HEK293 (cell line): ENCODE measurements at regions not wholly inside any gene's neighbourhood (a gene's known extent, or its start where the extent isn't known, plus 50 kb on each side); places are given as distances from the start of the nearest gene placed in this dataset.

Source experiments
- CTCF ChIA-PET: fragments of 350-600 bp; formaldehyde crosslinking; extraction: SDS; loops from one replicate; lab custom pipeline; 2021; ENCODE audit warnings: antibody characterized with exemption; lab: Yijun Ruan, JAX
- POLR2A ChIA-PET: fragments of 300-600 bp; formaldehyde crosslinking; extraction: SDS; loops from one replicate; lab custom pipeline; 2020; ENCODE audit warnings: antibody characterized with exemption, inconsistent platforms; lab: Yijun Ruan, JAX
- H3K27ac ChIP-seq: fragments of 200-500 bp; sonication (Bioruptor generic); 2 replicates; pipeline ENCODE4 v1.5.1; 2014; ENCODE audit warnings: low read depth, low read length, control low read depth, inconsistent platforms; ENCODE audit errors: extremely low read depth
- H3K36me3 ChIP-seq, 2 experiments: fragments of 200-500 bp in 1 of 2; sonication (Bioruptor generic) in 1 of 2; 1 replicate in 1 of 2; 2 replicates in 1 of 2; pipeline ENCODE4 v1.5.1; 2014 to 2017; ENCODE audit warnings: inconsistent platforms in 2 of 2, low read length in 2 of 2; ENCODE audit not compliant: control insufficient read depth in 2 of 2, insufficient read depth in 1 of 2
- H3K4me1 ChIP-seq: fragments of 200-500 bp; sonication (Bioruptor generic); 2 replicates; pipeline ENCODE4 v1.5.1; 2014; ENCODE audit warnings: mild to moderate bottlenecking, low read length, inconsistent platforms; ENCODE audit not compliant: control insufficient read depth, insufficient read depth
- H3K4me3 ChIP-seq: 2 replicates; pipeline ENCODE4 v1.5.1; 2011; ENCODE audit warnings: low read depth, mild to moderate bottlenecking, control low read depth, low read length, moderate library complexity
- H3K9me3 ChIP-seq: fragments of 200-500 bp; sonication (Bioruptor generic); 2 replicates; pipeline ENCODE4 v1.5.1; 2014; ENCODE audit warnings: low read depth, low read length, inconsistent platforms; ENCODE audit not compliant: control insufficient read depth, insufficient read depth
- BCL11B ChIP-seq: fragments of 450-650 bp; formaldehyde crosslinking; IDR thresholded peaks from 2 replicates; pipeline ENCODE4 v1.5.1; 2016; ENCODE audit warnings: low read depth, missing biosample characterization, missing genetic modification characterization
- FEZF1 ChIP-seq: fragments of 450-650 bp; formaldehyde crosslinking; IDR thresholded peaks from 2 replicates; pipeline ENCODE4 v1.5.1; 2016; ENCODE audit warnings: missing biosample characterization, missing genetic modification characterization
- HOXA7 ChIP-seq: sonication (generic); formaldehyde crosslinking; IDR thresholded peaks from 2 replicates; pipeline ENCODE4 v1.8.1; 2022; ENCODE audit warnings: missing genetic modification reagents, borderline replicate concordance
- KLF10 ChIP-seq: fragments of 450-650 bp; IDR thresholded peaks from 2 replicates; pipeline ENCODE4 v1.5.1; 2018; ENCODE audit warnings: missing biosample characterization, mild to moderate bottlenecking, missing genetic modification characterization
- SP2 ChIP-seq: fragments of 450-650 bp; formaldehyde crosslinking; IDR thresholded peaks from 2 replicates; pipeline ENCODE4 v1.5.1; 2016; ENCODE audit warnings: missing biosample characterization, missing genetic modification characterization
- YY2 ChIP-seq: fragments of 450-650 bp; formaldehyde crosslinking; IDR thresholded peaks from 2 replicates; pipeline ENCODE4 v1.5.1; 2016; ENCODE audit warnings: missing biosample characterization, missing genetic modification characterization
- ZIC2 ChIP-seq: fragments of 450-650 bp; formaldehyde crosslinking; IDR thresholded peaks from 2 replicates; pipeline ENCODE4 v1.5.1; 2016; ENCODE audit warnings: missing biosample characterization, missing genetic modification characterization
- ZNF140 ChIP-seq: fragments of 450-650 bp; formaldehyde crosslinking; IDR thresholded peaks from 2 replicates; pipeline ENCODE4 v1.5.1; 2016; ENCODE audit warnings: missing biosample characterization, missing genetic modification characterization
- ZNF184 ChIP-seq: fragments of 450-650 bp; IDR thresholded peaks from 2 replicates; pipeline ENCODE4 v1.5.1; 2018; ENCODE audit warnings: missing biosample characterization, mild to moderate bottlenecking, missing genetic modification characterization
- ZNF23 ChIP-seq: fragments of 450-650 bp; formaldehyde crosslinking; IDR thresholded peaks from 2 replicates; pipeline ENCODE4 v1.5.1; 2016; ENCODE audit warnings: missing biosample characterization, missing genetic modification characterization, borderline replicate concordance
- ZNF311 ChIP-seq: fragments of 450-650 bp; formaldehyde crosslinking; IDR thresholded peaks from 2 replicates; pipeline ENCODE4 v1.5.1; 2017; ENCODE audit warnings: missing biosample characterization, missing genetic modification characterization, borderline replicate concordance
- ZNF473 ChIP-seq: fragments of 450-650 bp; formaldehyde crosslinking; IDR thresholded peaks from 2 replicates; pipeline ENCODE4 v1.5.1; 2017; ENCODE audit warnings: missing biosample characterization, missing genetic modification characterization
- ZNF48 ChIP-seq: fragments of 450-650 bp; formaldehyde crosslinking; IDR thresholded peaks from 2 replicates; pipeline ENCODE4 v1.5.1; 2016; ENCODE audit warnings: missing biosample characterization, missing genetic modification characterization
- ZNF585B ChIP-seq: fragments of 450-650 bp; formaldehyde crosslinking; IDR thresholded peaks from 2 replicates; pipeline ENCODE4 v1.5.1; 2016; ENCODE audit warnings: missing biosample characterization, missing genetic modification characterization
- ZNF610 ChIP-seq: fragments of 450-650 bp; formaldehyde crosslinking; IDR thresholded peaks from 2 replicates; pipeline ENCODE4 v1.5.1; 2016; ENCODE audit warnings: missing biosample characterization, missing genetic modification characterization, borderline replicate concordance
- ZSCAN23 ChIP-seq: fragments of 450-650 bp; formaldehyde crosslinking; IDR thresholded peaks from 2 replicates; pipeline ENCODE4 v1.5.1; 2016; ENCODE audit warnings: missing biosample characterization, missing genetic modification characterization
- TF ChIP-seq, protein P1 (sequence below): fragments of 450-650 bp; formaldehyde crosslinking; IDR thresholded peaks from 2 replicates; pipeline ENCODE4 v1.5.0; 2017; ENCODE audit warnings: missing biosample characterization, missing genetic modification characterization, borderline replicate concordance
- TF ChIP-seq, protein P2 (sequence below): fragments of 450-650 bp; formaldehyde crosslinking; IDR thresholded peaks from 2 replicates; pipeline ENCODE4 v1.5.1; 2016; ENCODE audit warnings: missing biosample characterization, missing genetic modification characterization
- TF ChIP-seq, protein P3 (sequence below): fragments of 450-650 bp; formaldehyde crosslinking; IDR thresholded peaks from 2 replicates; pipeline ENCODE4 v1.5.1; 2017; ENCODE audit warnings: missing biosample characterization, missing genetic modification characterization
- TF ChIP-seq, protein P4 (sequence below): fragments of 450-650 bp; formaldehyde crosslinking; conservative IDR thresholded peaks from 2 replicates; pipeline ENCODE4 v1.5.1; 2016; ENCODE audit warnings: low read depth, missing biosample characterization, missing genetic modification characterization
- TF ChIP-seq, protein P5 (sequence below): fragments of 450-650 bp; formaldehyde crosslinking; IDR thresholded peaks from 2 replicates; pipeline ENCODE4 v1.5.1; 2016; ENCODE audit warnings: missing biosample characterization, missing genetic modification characterization, borderline replicate concordance

DNA sequence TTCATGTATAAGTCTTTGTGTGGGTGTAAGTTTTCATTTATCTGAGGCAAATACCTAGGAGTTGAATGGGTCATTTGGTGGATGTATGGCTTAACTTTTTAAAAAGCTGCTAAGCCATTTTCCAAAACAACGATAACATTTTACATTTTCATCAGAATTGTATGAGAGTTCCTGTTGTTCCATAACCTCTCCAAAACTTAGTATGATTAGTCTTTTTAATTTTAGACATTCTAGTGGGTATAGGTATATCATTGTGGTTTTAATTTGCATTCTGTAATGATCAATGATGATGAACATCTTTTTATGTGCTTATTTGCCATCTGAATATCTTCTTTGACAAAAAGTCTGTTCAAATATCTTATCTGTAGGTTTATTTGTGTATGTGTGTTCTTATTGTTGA is 74.4 kb upstream of the UGP2 start:
- TF ChIP-seq YY2 (tag by site-specific recombination) (no peak), SP2 (no peak), ZNF184 (peak; percentile 99)
- TF ChIP-seq, protein P1, sequence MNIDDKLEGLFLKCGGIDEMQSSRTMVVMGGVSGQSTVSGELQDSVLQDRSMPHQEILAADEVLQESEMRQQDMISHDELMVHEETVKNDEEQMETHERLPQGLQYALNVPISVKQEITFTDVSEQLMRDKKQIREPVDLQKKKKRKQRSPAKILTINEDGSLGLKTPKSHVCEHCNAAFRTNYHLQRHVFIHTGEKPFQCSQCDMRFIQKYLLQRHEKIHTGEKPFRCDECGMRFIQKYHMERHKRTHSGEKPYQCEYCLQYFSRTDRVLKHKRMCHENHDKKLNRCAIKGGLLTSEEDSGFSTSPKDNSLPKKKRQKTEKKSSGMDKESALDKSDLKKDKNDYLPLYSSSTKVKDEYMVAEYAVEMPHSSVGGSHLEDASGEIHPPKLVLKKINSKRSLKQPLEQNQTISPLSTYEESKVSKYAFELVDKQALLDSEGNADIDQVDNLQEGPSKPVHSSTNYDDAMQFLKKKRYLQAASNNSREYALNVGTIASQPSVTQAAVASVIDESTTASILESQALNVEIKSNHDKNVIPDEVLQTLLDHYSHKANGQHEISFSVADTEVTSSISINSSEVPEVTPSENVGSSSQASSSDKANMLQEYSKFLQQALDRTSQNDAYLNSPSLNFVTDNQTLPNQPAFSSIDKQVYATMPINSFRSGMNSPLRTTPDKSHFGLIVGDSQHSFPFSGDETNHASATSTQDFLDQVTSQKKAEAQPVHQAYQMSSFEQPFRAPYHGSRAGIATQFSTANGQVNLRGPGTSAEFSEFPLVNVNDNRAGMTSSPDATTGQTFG (tag by site-specific recombination) = no peak
- Histone ChIP-seq H3K4me1 (no peaks in the 10 kb centered on the region), H3K36me3 (no peaks in the 10 kb centered on the region), H3K4me3 (no peak overlapping the region), H3K9me3 (no peaks in the 10 kb centered on the region), H3K27ac (no peak overlapping the region)
- POLR2A ChIA-PET = no interaction called here
- CTCF ChIA-PET = no interaction called here

DNA sequence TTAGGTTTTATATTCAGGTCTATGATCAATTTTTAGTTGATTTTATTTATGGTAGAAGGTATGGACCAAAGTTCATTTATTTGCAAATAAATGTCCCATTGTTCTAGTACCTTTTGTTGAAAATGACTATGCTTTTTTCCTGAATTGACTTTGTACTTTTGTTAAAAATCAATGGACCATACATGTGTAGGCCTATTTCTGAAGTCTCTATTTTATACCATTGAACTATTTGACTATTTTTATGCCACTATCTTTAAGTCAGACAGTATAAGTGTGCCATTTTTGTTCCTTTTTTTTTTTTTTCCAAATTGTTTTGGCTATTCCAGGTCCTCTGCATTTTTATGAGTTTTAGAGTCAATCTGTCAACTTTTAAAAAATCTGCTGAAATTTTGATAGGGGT is 73.6 kb upstream of the UGP2 start:
- ChIA-PET CTCF (no interaction called here), POLR2A (no interaction called here)

DNA sequence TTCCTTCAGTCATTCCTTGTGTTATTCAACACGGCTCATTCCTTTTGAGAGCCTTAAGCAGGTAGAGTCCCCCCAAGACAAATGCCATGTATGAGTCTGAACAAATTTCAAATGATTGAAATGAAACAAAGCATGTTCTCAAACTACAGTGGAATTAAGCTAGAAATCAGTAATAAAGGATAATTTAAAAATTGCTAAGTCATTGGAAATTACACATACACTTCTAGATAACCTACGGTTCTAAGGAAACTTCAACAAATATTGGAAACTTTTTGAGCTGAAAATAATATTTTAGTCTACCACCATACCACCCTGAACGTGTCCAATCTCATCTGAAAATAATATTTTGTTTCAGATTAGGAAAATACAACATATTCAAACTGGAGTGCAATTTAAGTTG is 71.8 kb upstream of the UGP2 start:
- Histone ChIP-seq H3K4me1 (no peaks in the 10 kb centered on the region), H3K27ac (no peak overlapping the region), H3K9me3 (no peaks in the 10 kb centered on the region), H3K4me3 (no peak overlapping the region), H3K36me3 (no peaks in the 10 kb centered on the region)
- CTCF ChIA-PET = interaction anchor here (1.5 kb wide), 1 partner anchor 19 kb away, joined by 3 read pairs; no protein-coding TSS in a partner anchor
- POLR2A ChIA-PET = no interaction called here
- TF ChIP-seq ZNF23 (tag by site-specific recombination) = no peak
- TF ChIP-seq, protein P2, sequence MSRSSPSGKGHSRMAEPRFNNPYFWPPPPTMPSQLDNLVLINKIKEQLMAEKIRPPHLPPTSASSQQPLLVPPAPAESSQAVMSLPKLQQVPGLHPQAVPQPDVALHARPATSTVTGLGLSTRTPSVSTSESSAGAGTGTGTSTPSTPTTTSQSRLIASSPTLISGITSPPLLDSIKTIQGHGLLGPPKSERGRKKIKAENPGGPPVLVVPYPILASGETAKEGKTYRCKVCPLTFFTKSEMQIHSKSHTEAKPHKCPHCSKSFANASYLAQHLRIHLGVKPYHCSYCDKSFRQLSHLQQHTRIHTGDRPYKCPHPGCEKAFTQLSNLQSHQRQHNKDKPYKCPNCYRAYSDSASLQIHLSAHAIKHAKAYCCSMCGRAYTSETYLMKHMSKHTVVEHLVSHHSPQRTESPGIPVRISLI (tag by site-specific recombination) = no peak
- TF ChIP-seq ZNF48 = no peak
- TF ChIP-seq, protein P3, sequence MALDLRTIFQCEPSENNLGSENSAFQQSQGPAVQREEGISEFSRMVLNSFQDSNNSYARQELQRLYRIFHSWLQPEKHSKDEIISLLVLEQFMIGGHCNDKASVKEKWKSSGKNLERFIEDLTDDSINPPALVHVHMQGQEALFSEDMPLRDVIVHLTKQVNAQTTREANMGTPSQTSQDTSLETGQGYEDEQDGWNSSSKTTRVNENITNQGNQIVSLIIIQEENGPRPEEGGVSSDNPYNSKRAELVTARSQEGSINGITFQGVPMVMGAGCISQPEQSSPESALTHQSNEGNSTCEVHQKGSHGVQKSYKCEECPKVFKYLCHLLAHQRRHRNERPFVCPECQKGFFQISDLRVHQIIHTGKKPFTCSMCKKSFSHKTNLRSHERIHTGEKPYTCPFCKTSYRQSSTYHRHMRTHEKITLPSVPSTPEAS = no peak
- TF ChIP-seq FEZF1 = no peak
- TF ChIP-seq, protein P4, sequence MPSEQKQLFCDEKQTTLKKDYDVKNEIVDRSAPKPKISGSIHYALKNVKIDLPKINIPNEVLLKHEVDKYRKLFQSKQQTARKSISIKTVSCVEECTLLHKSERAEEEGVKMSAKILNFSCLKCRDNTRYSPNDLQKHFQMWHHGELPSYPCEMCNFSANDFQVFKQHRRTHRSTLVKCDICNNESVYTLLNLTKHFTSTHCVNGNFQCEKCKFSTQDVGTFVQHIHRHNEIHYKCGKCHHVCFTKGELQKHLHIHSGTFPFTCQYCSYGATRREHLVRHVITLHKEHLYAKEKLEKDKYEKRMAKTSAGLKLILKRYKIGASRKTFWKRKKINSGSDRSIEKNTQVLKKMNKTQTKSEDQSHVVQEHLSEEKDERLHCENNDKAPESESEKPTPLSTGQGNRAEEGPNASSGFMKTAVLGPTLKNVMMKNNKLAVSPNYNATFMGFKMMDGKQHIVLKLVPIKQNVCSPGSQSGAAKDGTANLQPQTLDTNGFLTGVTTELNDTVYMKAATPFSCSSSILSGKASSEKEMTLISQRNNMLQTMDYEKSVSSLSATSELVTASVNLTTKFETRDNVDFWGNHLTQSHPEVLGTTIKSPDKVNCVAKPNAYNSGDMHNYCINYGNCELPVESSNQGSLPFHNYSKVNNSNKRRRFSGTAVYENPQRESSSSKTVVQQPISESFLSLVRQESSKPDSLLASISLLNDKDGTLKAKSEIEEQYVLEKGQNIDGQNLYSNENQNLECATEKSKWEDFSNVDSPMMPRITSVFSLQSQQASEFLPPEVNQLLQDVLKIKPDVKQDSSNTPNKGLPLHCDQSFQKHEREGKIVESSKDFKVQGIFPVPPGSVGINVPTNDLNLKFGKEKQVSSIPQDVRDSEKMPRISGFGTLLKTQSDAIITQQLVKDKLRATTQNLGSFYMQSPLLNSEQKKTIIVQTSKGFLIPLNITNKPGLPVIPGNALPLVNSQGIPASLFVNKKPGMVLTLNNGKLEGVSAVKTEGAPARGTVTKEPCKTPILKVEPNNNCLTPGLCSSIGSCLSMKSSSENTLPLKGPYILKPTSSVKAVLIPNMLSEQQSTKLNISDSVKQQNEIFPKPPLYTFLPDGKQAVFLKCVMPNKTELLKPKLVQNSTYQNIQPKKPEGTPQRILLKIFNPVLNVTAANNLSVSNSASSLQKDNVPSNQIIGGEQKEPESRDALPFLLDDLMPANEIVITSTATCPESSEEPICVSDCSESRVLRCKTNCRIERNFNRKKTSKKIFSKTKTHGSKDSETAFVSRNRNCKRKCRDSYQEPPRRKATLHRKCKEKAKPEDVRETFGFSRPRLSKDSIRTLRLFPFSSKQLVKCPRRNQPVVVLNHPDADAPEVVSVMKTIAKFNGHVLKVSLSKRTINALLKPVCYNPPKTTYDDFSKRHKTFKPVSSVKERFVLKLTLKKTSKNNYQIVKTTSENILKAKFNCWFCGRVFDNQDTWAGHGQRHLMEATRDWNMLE (tag by site-specific recombination) = no peak
- TF ChIP-seq ZNF473 (tag by site-specific recombination) = no peak
- no peak for TF ChIP-seq ZIC2
- TF ChIP-seq HOXA7 (CRISPR knock-in tag) = no peak
- TF ChIP-seq ZNF311 (tag by site-specific recombination) = no peak

More for the DNA sequence above, 73.6 kb upstream of the UGP2 start:
- Histone ChIP-seq H3K4me3 (no peak overlapping the region), H3K9me3 (no peaks in the 10 kb centered on the region), H3K27ac (no peak overlapping the region), H3K36me3 (no peaks in the 10 kb centered on the region), H3K4me1 (no peaks in the 10 kb centered on the region)
- TF ChIP-seq, protein P5, sequence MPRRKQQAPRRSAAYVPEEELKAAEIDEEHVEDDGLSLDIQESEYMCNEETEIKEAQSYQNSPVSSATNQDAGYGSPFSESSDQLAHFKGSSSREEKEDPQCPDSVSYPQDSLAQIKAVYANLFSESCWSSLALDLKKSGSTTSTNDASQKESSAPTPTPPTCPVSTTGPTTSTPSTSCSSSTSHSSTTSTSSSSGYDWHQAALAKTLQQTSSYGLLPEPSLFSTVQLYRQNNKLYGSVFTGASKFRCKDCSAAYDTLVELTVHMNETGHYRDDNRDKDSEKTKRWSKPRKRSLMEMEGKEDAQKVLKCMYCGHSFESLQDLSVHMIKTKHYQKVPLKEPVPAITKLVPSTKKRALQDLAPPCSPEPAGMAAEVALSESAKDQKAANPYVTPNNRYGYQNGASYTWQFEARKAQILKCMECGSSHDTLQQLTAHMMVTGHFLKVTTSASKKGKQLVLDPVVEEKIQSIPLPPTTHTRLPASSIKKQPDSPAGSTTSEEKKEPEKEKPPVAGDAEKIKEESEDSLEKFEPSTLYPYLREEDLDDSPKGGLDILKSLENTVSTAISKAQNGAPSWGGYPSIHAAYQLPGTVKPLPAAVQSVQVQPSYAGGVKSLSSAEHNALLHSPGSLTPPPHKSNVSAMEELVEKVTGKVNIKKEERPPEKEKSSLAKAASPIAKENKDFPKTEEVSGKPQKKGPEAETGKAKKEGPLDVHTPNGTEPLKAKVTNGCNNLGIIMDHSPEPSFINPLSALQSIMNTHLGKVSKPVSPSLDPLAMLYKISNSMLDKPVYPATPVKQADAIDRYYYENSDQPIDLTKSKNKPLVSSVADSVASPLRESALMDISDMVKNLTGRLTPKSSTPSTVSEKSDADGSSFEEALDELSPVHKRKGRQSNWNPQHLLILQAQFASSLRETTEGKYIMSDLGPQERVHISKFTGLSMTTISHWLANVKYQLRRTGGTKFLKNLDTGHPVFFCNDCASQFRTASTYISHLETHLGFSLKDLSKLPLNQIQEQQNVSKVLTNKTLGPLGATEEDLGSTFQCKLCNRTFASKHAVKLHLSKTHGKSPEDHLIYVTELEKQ = no peak
- no peak for TF ChIP-seq ZNF610 (tag by site-specific recombination)
- TF ChIP-seq KLF10 = no peak
- no peak for TF ChIP-seq ZSCAN23 (tag by site-specific recombination)
- TF ChIP-seq ZNF585B (tag by site-specific recombination) = no peak
- no peak for TF ChIP-seq BCL11B (tag by site-specific recombination)
- TF ChIP-seq ZNF140 (tag by site-specific recombination) = no peak
